Stomach (tissue), 4 donors: ENCODE measurements at regions not wholly inside any gene's neighbourhood (a gene's known extent, or its start where the extent isn't known, plus 50 kb on each side); places are given as distances from the start of the nearest gene placed in this dataset.

ENCODE experiments used
- POLR2AphosphoS5 ChIP-seq, 3 donors: sonication (generic); formaldehyde crosslinking; IDR thresholded peaks; one replicate each; pipeline ENCODE4 v1.6.1; 2016; ENCODE audit warnings: antibody characterized with exemption in 3 of 3
- TF ChIP-seq, protein P1 (sequence below), 7 experiments: fragments of 450-650 bp in 4 of 7; fragments of 200-600 bp in 3 of 7; sonication (generic) in 3 of 7; IDR thresholded peaks; one replicate each; pipeline ENCODE4 v1.5.1; 2016 to 2019; ENCODE audit warnings: antibody characterized with exemption in 7 of 7, control low read depth in 2 of 7, mild to moderate bottlenecking in 1 of 7

DNA sequence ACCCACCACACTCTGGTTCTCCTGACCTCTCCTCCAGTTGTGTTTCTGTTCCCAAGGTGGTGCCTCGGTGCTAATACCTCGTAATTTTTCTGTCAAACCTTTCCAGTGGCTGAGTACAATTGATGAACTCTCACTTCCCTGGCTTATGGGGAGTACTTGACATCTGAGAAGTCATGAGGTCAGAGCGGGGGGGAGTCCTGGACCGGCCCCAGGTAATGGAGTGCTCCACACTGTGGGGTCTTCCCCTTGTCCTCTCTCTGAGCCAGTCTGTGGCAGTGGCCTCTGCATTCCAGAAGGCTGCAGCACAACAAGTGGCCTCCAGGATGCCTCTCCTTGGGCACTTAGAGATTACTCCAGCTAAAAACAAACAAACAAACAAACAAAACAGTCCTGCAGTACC lies 122.5 kb upstream of the TRIM2 start:
- no peak for TF ChIP-seq POLR2AphosphoS5 (IDR thresholded peaks at IDR 0.05)
- TF ChIP-seq, protein P1, sequence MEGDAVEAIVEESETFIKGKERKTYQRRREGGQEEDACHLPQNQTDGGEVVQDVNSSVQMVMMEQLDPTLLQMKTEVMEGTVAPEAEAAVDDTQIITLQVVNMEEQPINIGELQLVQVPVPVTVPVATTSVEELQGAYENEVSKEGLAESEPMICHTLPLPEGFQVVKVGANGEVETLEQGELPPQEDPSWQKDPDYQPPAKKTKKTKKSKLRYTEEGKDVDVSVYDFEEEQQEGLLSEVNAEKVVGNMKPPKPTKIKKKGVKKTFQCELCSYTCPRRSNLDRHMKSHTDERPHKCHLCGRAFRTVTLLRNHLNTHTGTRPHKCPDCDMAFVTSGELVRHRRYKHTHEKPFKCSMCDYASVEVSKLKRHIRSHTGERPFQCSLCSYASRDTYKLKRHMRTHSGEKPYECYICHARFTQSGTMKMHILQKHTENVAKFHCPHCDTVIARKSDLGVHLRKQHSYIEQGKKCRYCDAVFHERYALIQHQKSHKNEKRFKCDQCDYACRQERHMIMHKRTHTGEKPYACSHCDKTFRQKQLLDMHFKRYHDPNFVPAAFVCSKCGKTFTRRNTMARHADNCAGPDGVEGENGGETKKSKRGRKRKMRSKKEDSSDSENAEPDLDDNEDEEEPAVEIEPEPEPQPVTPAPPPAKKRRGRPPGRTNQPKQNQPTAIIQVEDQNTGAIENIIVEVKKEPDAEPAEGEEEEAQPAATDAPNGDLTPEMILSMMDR (IDR thresholded peaks at IDR 0.05) = no peak
